Activated T-cell treated with anti-CD3 and anti-CD28 coated beads, Interleukin-2, amount 50 U/mL, for 4 hours (primary cell): ENCODE measurements at regions not wholly inside any gene's neighbourhood (a gene's known extent, or its start where the extent isn't known, plus 50 kb on each side); places are given as distances from the start of the nearest gene placed in this dataset.

Source experiments
- ATAC-seq, 2 donors: fragments of 200-7000 bp; cut with Tn5 transposase; one replicate each; pipeline ENCODE4 v1.10.0; 2021
- DNase-seq: peaks from one replicate; pipeline ENCODE4 v3.0.0-alpha.2; 2020
- H3K27me3 Mint-ChIP-seq: one replicate; pipeline ENCODE4 v1.8.0; 2021; ENCODE audit warnings: low read depth, mixed read lengths
- H3K36me3 Mint-ChIP-seq: one replicate; pipeline ENCODE4 v1.8.0; 2022; ENCODE audit warnings: mixed read lengths; ENCODE audit not compliant: insufficient read depth
- H3K4me1 Mint-ChIP-seq: one replicate; pipeline ENCODE4 v1.8.0; 2021; ENCODE audit warnings: low read depth, mixed read lengths
- H3K4me3 Mint-ChIP-seq: one replicate; pipeline ENCODE4 v1.8.0; 2021; ENCODE audit warnings: mild to moderate bottlenecking, moderate library complexity, mixed read lengths
- H3K9me3 Mint-ChIP-seq: one replicate; pipeline ENCODE4 v1.8.0; 2021; ENCODE audit warnings: mixed read lengths

DNA sequence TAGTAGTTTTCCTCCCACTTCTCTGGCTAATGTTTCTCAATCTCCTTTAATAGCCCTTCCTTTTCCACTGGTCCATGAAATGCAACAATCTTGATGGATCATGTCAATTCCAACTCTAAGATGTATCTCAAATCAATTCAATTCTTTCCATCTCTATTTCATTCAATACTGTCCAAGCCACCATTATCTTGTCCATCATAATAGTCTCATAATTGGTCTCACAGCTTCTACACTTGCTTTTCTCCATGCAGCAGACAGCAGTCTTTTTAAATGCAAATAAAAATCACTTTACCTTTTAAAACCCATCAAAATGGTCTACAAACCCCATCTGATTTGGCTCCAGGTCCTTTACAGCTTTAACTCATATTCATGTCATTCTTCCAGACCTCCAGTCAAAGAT is 226.6 kb downstream of the EPHA4 start:
- Mint-ChIP-seq H3K4me1 (no peaks in the 10 kb centered on the region), H3K9me3 (no peaks in the 10 kb centered on the region), H3K27me3 (peaks cover 8% of the 10 kb centered on the region), H3K4me3 (no peak overlapping the region), H3K36me3 (no peaks in the 10 kb centered on the region)
- DNase-seq (no peak), ATAC-seq (no peak)

DNA sequence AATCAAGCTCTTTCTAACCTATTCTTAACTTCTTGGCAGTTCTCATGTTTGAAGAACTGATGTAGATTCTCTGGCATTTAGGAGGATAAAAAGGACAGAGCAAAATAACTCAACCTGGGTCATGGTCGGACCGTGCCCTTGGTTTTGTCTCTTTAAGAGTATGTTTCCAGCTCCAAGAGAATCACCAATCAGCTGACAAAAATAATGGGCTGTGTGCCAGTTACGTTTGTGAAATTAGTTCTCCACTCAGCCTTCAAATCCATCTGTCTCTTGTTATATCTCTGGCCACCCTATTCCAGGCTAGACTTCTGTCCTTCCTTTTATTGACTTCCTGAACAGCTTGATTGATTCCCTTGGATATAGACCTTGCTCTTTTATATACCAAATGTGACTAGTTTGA is 225.7 kb downstream of the EPHA4 start:
- Mint-ChIP-seq H3K36me3 (no peaks in the 10 kb centered on the region), H3K4me1 (no peaks in the 10 kb centered on the region), H3K9me3 (no peaks in the 10 kb centered on the region), H3K4me3 (no peak overlapping the region), H3K27me3 (peaks cover 8% of the 10 kb centered on the region)
- ATAC-seq: no peak
- no peak for DNase-seq

- ATAC-seq (no peak), DNase-seq (no peak)
- Mint-ChIP-seq H3K4me1 (no peaks in the 10 kb centered on the region), H3K27me3 (peaks cover 8% of the 10 kb centered on the region), H3K4me3 (no peak overlapping the region), H3K9me3 (no peaks in the 10 kb centered on the region), H3K36me3 (no peaks in the 10 kb centered on the region)
Measured at GRCh38 chr2:221347471-221347870, 224.6 kb downstream of the EPHA4 start.

DNA sequence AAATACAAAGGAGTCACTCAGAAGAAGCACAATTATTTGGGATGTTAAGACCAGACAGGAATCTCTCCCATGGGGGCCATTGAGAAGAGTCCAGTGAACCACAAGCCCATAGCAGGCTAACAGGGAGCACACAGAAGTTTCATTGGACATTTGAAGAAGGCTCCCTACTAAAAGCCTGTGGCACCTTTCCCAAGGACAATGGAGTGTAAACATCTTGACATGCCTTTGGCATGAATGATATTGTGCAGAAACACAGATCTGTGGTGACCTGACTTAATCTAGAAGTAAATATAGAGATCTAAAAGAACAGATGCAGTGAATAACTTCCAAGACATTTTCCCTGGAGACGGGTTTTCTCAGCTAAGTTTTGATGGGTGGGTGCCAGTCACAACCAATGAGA is 221.5 kb downstream of the EPHA4 start:
- H3K4me3 Mint-ChIP-seq: no peak overlapping the region
- no peaks in the 10 kb centered on the region for H3K36me3 Mint-ChIP-seq
- ATAC-seq: no peak
- H3K9me3 Mint-ChIP-seq: no peaks in the 10 kb centered on the region
- H3K27me3 Mint-ChIP-seq: peaks cover 14% of the 10 kb centered on the region
- no peaks in the 10 kb centered on the region for H3K4me1 Mint-ChIP-seq
- DNase-seq: no peak

DNA sequence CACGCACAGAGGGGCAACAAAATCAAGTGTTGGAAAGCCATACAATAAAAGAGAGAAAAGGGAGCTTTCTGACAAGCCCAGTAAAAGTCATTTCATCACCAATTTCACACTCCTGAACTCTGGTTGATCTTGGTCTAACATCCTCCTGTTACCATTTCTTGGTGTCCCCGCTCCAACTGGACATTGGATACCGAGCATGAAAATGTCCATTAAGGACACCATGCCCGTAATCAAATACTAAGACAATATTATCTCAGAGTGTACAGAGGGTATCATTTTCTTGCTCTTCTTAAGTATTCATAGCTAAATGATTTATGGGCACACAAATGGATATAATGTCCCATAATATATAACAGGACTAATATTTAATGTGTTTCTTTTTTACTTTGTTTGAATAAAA is 218.9 kb downstream of the EPHA4 start:
- ATAC-seq (no peak), DNase-seq (no peak)
- Mint-ChIP-seq H3K4me3 (no peak overlapping the region), H3K27me3 (peaks cover 12% of the 10 kb centered on the region), H3K9me3 (no peaks in the 10 kb centered on the region), H3K4me1 (no peaks in the 10 kb centered on the region), H3K36me3 (no peaks in the 10 kb centered on the region)

DNA sequence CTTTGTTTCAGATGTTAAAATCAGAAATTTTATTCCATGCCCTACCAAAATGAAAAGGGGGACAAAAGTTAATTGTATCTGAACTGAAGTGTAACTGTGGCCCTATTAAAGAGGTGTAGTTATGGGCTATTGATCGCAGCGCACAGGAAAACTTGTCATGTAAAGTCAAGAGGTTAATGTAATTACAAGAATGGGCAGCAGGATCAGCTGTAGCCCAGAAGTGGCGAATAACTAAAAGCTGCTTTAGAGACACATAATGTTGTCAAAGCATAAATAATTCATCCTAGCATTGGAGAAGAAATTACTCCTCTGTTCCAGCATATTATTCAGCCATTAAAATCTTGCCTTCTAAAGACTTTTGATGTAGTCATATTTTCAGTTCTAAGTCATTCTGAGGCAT is 211.8 kb downstream of the EPHA4 start:
- DNase-seq: no peak
- Mint-ChIP-seq H3K36me3 (no peaks in the 10 kb centered on the region), H3K27me3 (peaks cover 2% of the 10 kb centered on the region), H3K4me1 (no peaks in the 10 kb centered on the region), H3K4me3 (no peak overlapping the region), H3K9me3 (no peaks in the 10 kb centered on the region)
- ATAC-seq: no peak

- DNase-seq: no peak
- H3K36me3 Mint-ChIP-seq: no peaks in the 10 kb centered on the region
Measured at GRCh38 chr2:221360742-221361141, 211.4 kb downstream of the EPHA4 start.

DNA sequence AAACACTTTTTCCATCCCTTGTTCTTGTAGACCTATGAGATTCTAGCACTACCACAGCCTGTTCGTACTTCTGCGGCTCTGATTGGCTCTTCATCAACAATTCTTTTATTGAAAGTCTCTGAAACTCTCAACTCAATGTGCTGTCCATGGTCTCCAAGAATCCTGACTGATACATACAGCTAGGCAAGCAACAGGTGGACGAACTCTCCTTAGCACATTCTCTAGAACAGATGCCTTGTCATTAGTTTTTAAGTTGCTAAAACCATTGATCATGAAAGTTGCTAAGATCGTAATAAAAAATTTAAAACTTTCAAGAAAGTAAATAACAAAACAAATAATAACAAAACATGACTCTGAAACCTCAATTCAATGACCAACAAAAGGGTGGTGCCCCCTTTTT is 210.5 kb downstream of the EPHA4 start:
- H3K27me3 Mint-ChIP-seq: peaks cover 2% of the 10 kb centered on the region
- no peaks in the 10 kb centered on the region for H3K36me3 Mint-ChIP-seq
- no peak overlapping the region for H3K4me3 Mint-ChIP-seq
- ATAC-seq: no peak
- no peaks in the 10 kb centered on the region for H3K4me1 Mint-ChIP-seq
- DNase-seq: no peak
- H3K9me3 Mint-ChIP-seq: no peaks in the 10 kb centered on the region

More at GRCh38 chr2:221360742-221361141, 211.4 kb downstream of the EPHA4 start:
- Mint-ChIP-seq H3K27me3 (peaks cover 2% of the 10 kb centered on the region), H3K4me1 (no peaks in the 10 kb centered on the region), H3K9me3 (no peaks in the 10 kb centered on the region), H3K4me3 (no peak overlapping the region)
- no peak for ATAC-seq

GRCh38 chr2:221364672-221365071 is 207.4 kb downstream of the EPHA4 start:
- no peaks in the 10 kb centered on the region for H3K4me1 Mint-ChIP-seq
- H3K27me3 Mint-ChIP-seq: peaks cover 2% of the 10 kb centered on the region
- no peaks in the 10 kb centered on the region for H3K9me3 Mint-ChIP-seq
- H3K4me3 Mint-ChIP-seq: no peak overlapping the region
- DNase-seq: no peak
- H3K36me3 Mint-ChIP-seq: no peaks in the 10 kb centered on the region
- ATAC-seq: no peak
